HUES6 (cell line): ENCODE measurements at regions not wholly inside any gene's neighbourhood (a gene's known extent, or its start where the extent isn't known, plus 50 kb on each side); places are given as distances from the start of the nearest gene placed in this dataset.

Experiments used
- H3K27ac ChIP-seq: 2 replicates; pipeline ENCODE4 v1.7.0; 2013; ENCODE audit warnings: low read depth, mild to moderate bottlenecking, low read length, inconsistent platforms
- H3K27me3 ChIP-seq: 2 replicates; pipeline ENCODE4 v1.6.1; 2013; ENCODE audit warnings: low read length; ENCODE audit not compliant: control insufficient read depth, insufficient read depth
- H3K36me3 ChIP-seq: 2 replicates; pipeline ENCODE4 v1.6.1; 2013; ENCODE audit warnings: low read length; ENCODE audit not compliant: control insufficient read depth, insufficient read depth
- H3K4me1 ChIP-seq: 2 replicates; pipeline ENCODE4 v1.6.1; 2013; ENCODE audit warnings: low read length; ENCODE audit not compliant: control insufficient read depth, insufficient read depth
- H3K4me3 ChIP-seq: 2 replicates; pipeline ENCODE4 v1.5.1; 2013; ENCODE audit warnings: low read depth, low read length
- H3K9ac ChIP-seq: one replicate; pipeline ENCODE4 v1.6.1; 2013; ENCODE audit warnings: mild to moderate bottlenecking, low read length
- H3K9me3 ChIP-seq: 2 replicates; pipeline ENCODE4 v1.6.1; 2013; ENCODE audit warnings: low read depth, low read length; ENCODE audit not compliant: control insufficient read depth, insufficient read depth

DNA sequence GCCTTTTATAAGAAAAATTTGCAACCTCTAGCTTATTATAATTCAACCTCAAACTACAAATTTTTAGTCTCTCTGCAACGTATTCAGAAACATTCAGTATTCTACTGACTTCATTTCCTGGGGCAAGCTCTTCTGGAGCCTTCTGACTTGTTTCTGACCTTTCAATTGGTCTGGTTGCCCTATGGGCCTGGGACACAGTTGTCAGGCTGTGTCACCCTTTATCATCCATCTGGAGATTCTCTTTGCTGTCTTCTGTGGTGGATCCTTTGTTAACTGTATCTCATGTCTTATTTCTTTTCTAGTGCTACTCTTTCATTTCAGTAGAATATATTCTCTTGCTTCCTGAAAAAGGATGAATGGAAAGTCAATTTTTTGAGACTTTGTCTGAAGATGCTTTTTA, 55.1 kb upstream of the PGRMC2 start:
- Histone ChIP-seq H3K36me3 (no peaks in the 10 kb centered on the region), H3K4me3 (no peak overlapping the region), H3K9ac (no peak overlapping the region), H3K9me3 (no peaks in the 10 kb centered on the region), H3K4me1 (no peaks in the 10 kb centered on the region), H3K27ac (no peak overlapping the region), H3K27me3 (no peaks in the 10 kb centered on the region)

- H3K27ac ChIP-seq, result no peak overlapping the region
- no peak overlapping the region for H3K4me3 ChIP-seq
- H3K27me3 ChIP-seq, result no peaks in the 10 kb centered on the region
- no peak overlapping the region for H3K9ac ChIP-seq
- no peaks in the 10 kb centered on the region for H3K9me3 ChIP-seq
- H3K36me3 ChIP-seq, result no peaks in the 10 kb centered on the region
- no peaks in the 10 kb centered on the region for H3K4me1 ChIP-seq
Observed at GRCh38 chr4:128341634-128342033, 54.0 kb upstream of the PGRMC2 start.

DNA sequence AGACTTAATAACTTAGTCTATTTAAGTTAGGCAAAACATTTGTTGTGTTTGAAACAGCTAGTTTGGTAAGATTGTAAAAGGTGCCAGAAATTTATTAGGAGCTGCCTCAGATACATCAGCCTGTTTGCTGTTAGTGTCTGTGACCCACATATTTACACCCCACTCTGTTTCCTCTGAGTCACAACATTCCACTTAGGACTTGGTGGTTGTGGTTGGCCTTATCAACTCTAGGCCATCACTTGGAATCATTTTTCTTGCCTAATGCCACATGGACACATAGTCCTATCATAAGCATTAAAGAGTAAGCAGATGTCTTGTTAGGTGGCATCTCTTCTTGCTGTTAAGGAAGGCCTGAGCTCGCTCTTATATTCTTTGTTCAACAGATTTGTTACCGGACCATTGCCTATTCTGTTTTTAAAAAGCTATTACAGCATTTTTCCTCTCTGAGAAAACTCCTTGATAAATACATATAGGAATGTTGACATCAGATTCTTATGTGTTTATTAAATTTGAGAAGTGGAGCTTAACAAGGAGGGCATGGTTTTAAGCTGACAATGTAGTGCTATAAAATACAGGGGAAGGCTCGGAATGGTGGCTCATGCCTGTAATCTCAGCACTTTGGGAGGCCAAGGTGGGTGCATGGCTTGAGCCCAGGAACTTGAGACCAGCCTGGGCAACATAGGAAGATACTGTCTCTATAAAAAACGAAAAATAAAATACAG, 51.2 kb upstream of the PGRMC2 start:
- H3K4me3 ChIP-seq, result no peak overlapping the region
- no peak overlapping the region for H3K27ac ChIP-seq
- no peaks in the 10 kb centered on the region for H3K4me1 ChIP-seq
- H3K27me3 ChIP-seq, result no peaks in the 10 kb centered on the region
- no peak overlapping the region for H3K9ac ChIP-seq
- H3K36me3 ChIP-seq, result no peaks in the 10 kb centered on the region
- no peaks in the 10 kb centered on the region for H3K9me3 ChIP-seq

- no peak overlapping the region for H3K27ac ChIP-seq
Observed at GRCh38 chr4:128337863-128338262, 50.2 kb upstream of the PGRMC2 start.

More at GRCh38 chr4:128337863-128338262, 50.2 kb upstream of the PGRMC2 start:
- Histone ChIP-seq H3K4me3 (no peak overlapping the region), H3K9me3 (no peaks in the 10 kb centered on the region), H3K36me3 (no peaks in the 10 kb centered on the region), H3K9ac (no peak overlapping the region), H3K4me1 (no peaks in the 10 kb centered on the region), H3K27me3 (no peaks in the 10 kb centered on the region)
